Inferior parietal cortex (tissue), 1 donor: ENCODE measurements at regions not wholly inside any gene's neighbourhood (a gene's known extent, or its start where the extent isn't known, plus 50 kb on each side); places are given as distances from the start of the nearest gene placed in this dataset.
"Not testable (repeated sequence)": the region's sequence is repeated elsewhere in the genome, so short reads cannot be mapped to it uniquely, and the experiment has no call there.

Experiments
- DNase-seq: peaks from one replicate; pipeline ENCODE4 v3.0.0-alpha.2; 2016; ENCODE audit errors: extremely low spot score

GRCh38 chr20:30899370-30900079, 357.9 kb upstream of the DEFB115 start:
- not testable (repeated sequence) for DNase-seq

- DNase-seq, result not testable (repeated sequence)
These were observed 357.3 kb upstream of the DEFB115 start for GRCh38 chr20:30900080-30900719.

- DNase-seq, result not testable (repeated sequence)
These were observed 352.2 kb upstream of the DEFB115 start for GRCh38 chr20:30905231-30905630.

- DNase-seq, result no peak
These were observed 346.3 kb upstream of the DEFB115 start for GRCh38 chr20:30910937-30911725.

- not testable (repeated sequence) for DNase-seq
These were observed 345.4 kb upstream of the DEFB115 start for GRCh38 chr20:30911832-30912660.

- not testable (repeated sequence) for DNase-seq
These were observed 344.8 kb upstream of the DEFB115 start for GRCh38 chr20:30912661-30913026.

GRCh38 chr20:30916404-30916803, 341.1 kb upstream of the DEFB115 start:
- DNase-seq, result not testable (repeated sequence)

GRCh38 chr20:30919514-30920188, 337.8 kb upstream of the DEFB115 start:
- no peak for DNase-seq

- DNase-seq, result no peak
These were observed 336.0 kb upstream of the DEFB115 start for GRCh38 chr20:30921286-30922071.

GRCh38 chr20:30922129-30922528, 335.3 kb upstream of the DEFB115 start:
- no peak for DNase-seq

- DNase-seq, result no peak
These were observed 319.7 kb upstream of the DEFB115 start for GRCh38 chr20:30937790-30938189.

- no peak for DNase-seq
These were observed 307.7 kb upstream of the DEFB115 start for GRCh38 chr20:30949761-30950160.

- not testable (repeated sequence) for DNase-seq
These were observed 306.4 kb upstream of the DEFB115 start for GRCh38 chr20:30951088-30951487.

GRCh38 chr20:30956649-30957048, 300.8 kb upstream of the DEFB115 start:
- not testable (repeated sequence) for DNase-seq

- not testable (repeated sequence) for DNase-seq
These were observed 298.3 kb upstream of the DEFB115 start for GRCh38 chr20:30959208-30959607.

GRCh38 chr20:30963591-30963990, 293.9 kb upstream of the DEFB115 start:
- no peak for DNase-seq

GRCh38 chr20:30975859-30976258, 281.6 kb upstream of the DEFB115 start:
- DNase-seq, result not testable (repeated sequence)

GRCh38 chr20:30985386-30985785, 272.1 kb upstream of the DEFB115 start:
- DNase-seq, result no peak
